Osteoblast (primary cell): ENCODE measurements at regions not wholly inside any gene's neighbourhood (a gene's known extent, or its start where the extent isn't known, plus 50 kb on each side); places are given as distances from the start of the nearest gene placed in this dataset.

Experiments
- DNase-seq: peaks from one replicate; pipeline ENCODE4 v3.0.0; 2011; ENCODE audit warnings: low spot score, mixed read lengths; ENCODE audit not compliant: insufficient read length; ENCODE audit errors: missing footprints
- H2AFZ ChIP-seq: 2 replicates; pipeline ENCODE4 v1.6.0; 2011; ENCODE audit warnings: mild to moderate bottlenecking, low read length
- H3K27ac ChIP-seq: 2 replicates; pipeline ENCODE4 v1.5.1; 2011; ENCODE audit warnings: mild to moderate bottlenecking, low read depth, low read length, moderate library complexity
- H3K27me3 ChIP-seq: 2 replicates; pipeline ENCODE4 v1.6.0; 2012; ENCODE audit warnings: mild to moderate bottlenecking, control low read depth, inconsistent platforms, low read length, moderate library complexity; ENCODE audit not compliant: insufficient read depth
- H3K36me3 ChIP-seq: 2 replicates; pipeline ENCODE4 v1.5.1; 2011; ENCODE audit warnings: mild to moderate bottlenecking, low read length, control low read depth, moderate library complexity; ENCODE audit not compliant: insufficient read depth
- H3K4me1 ChIP-seq: 2 replicates; pipeline ENCODE4 v1.5.1; 2011; ENCODE audit warnings: mild to moderate bottlenecking, low read length, control low read depth, moderate library complexity; ENCODE audit not compliant: insufficient read depth
- H3K4me2 ChIP-seq: 2 replicates; pipeline ENCODE4 v1.6.0; 2011; ENCODE audit warnings: mild to moderate bottlenecking, low read length; ENCODE audit not compliant: insufficient read depth
- H3K4me3 ChIP-seq: fragments of 200-600 bp; sonication (generic); 3 replicates; pipeline ENCODE4 v1.5.1; 2012; ENCODE audit warnings: mild to moderate bottlenecking, low read length, inconsistent platforms; ENCODE audit not compliant: insufficient read depth
- H3K79me2 ChIP-seq: 2 replicates; pipeline ENCODE4 v1.6.0; 2012; ENCODE audit warnings: mild to moderate bottlenecking, low read length, control low read depth, inconsistent platforms; ENCODE audit not compliant: insufficient read depth
- H3K9me3 ChIP-seq: 2 replicates; pipeline ENCODE4 v1.5.1; 2011; ENCODE audit warnings: low read depth, low read length, control low read depth
- H4K20me1 ChIP-seq: 2 replicates; pipeline ENCODE4 v1.6.0; 2012; ENCODE audit warnings: mild to moderate bottlenecking, low read length, control low read depth; ENCODE audit not compliant: insufficient read depth
- TF ChIP-seq, protein P1 (sequence below): IDR thresholded peaks from 2 replicates; pipeline ENCODE4 v1.5.1; 2011; ENCODE audit warnings: mild to moderate bottlenecking, low read depth, low read length, moderate library complexity; ENCODE audit errors: extremely low read depth

DNA sequence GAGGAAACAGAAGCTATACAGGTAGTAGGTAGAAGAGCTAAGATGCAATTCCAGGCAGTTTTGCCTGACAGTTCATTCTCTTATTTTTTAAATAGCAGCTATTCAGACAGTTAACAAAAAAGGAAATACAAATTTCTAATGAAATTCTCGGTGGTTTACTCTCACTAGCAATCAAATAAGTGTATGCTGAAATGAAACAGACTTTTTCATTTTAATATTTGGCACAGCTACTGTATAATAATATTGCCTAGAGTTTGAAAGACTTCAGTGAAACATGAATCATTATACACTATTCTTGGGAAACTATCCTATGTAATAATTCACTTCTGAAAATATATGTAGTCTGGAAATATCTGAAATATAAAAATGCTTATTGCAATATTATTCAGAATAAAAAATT lies 463.2 kb upstream of the AGTR1 start:
- Histone ChIP-seq H3K9me3 (no peaks in the 10 kb centered on the region), H3K79me2 (no peaks in the 10 kb centered on the region), H3K4me1 (peaks cover 6% of the 10 kb centered on the region), H4K20me1 (no peaks in the 10 kb centered on the region), H3K27me3 (no peaks in the 10 kb centered on the region), H3K36me3 (no peaks in the 10 kb centered on the region), H3K27ac (no peak overlapping the region), H3K4me2 (no peak overlapping the region), H2AFZ (no peak overlapping the region), H3K4me3 (no peak overlapping the region)
- TF ChIP-seq, protein P1, sequence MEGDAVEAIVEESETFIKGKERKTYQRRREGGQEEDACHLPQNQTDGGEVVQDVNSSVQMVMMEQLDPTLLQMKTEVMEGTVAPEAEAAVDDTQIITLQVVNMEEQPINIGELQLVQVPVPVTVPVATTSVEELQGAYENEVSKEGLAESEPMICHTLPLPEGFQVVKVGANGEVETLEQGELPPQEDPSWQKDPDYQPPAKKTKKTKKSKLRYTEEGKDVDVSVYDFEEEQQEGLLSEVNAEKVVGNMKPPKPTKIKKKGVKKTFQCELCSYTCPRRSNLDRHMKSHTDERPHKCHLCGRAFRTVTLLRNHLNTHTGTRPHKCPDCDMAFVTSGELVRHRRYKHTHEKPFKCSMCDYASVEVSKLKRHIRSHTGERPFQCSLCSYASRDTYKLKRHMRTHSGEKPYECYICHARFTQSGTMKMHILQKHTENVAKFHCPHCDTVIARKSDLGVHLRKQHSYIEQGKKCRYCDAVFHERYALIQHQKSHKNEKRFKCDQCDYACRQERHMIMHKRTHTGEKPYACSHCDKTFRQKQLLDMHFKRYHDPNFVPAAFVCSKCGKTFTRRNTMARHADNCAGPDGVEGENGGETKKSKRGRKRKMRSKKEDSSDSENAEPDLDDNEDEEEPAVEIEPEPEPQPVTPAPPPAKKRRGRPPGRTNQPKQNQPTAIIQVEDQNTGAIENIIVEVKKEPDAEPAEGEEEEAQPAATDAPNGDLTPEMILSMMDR, result no peak
- no peak for DNase-seq

DNA sequence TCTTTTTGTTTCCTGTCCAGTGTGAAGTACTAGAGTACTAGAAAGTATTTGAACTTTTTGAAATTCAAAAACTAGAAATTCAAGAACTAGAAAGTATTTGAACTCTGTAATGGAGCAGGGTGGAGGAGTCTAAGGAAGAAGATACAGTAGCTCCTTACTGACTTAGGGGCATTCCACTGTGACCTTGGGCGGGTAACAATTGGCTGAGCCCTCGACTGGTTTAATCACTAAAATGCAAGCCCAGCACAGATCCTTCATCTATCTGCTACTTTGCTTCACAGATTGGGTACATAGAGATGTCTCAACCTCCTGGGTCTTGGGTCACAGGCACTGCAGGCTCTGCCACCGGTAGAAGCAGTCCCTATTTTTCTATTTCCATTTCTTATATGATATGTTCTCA lies 462.1 kb upstream of the AGTR1 start:
- Histone ChIP-seq H3K27me3 (no peaks in the 10 kb centered on the region), H4K20me1 (no peaks in the 10 kb centered on the region), H3K9me3 (no peaks in the 10 kb centered on the region), H2AFZ (no peak overlapping the region), H3K4me1 (peaks cover 6% of the 10 kb centered on the region), H3K79me2 (no peaks in the 10 kb centered on the region), H3K36me3 (no peaks in the 10 kb centered on the region), H3K27ac (no peak overlapping the region), H3K4me3 (no peak overlapping the region), H3K4me2 (no peak overlapping the region)
- no peak for DNase-seq
- TF ChIP-seq, protein P1, result no peak

DNA sequence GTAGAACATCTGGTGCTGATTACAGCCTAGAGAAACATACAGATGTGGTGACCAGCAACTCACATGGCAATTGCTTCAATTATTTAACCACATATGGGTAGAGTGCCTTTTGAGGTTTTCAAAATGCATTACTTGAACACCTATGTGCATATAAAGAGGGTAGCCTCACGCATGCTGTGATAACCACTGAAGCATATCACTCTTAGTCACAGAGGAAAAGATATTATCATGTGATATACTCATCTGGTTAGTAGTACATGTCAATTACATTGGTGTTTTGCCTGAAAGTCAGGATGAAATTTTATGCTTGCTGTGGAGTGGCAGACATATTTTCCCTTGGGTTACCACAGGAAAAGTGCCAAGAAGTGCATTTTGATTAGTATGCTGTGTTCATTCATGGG lies 459.3 kb upstream of the AGTR1 start:
- DNase-seq, result no peak
- TF ChIP-seq, protein P1, result no peak
- Histone ChIP-seq H3K27me3 (no peaks in the 10 kb centered on the region), H3K27ac (no peak overlapping the region), H3K79me2 (no peaks in the 10 kb centered on the region), H3K9me3 (no peaks in the 10 kb centered on the region), H2AFZ (no peak overlapping the region), H4K20me1 (no peaks in the 10 kb centered on the region), H3K4me2 (no peak overlapping the region), H3K4me3 (no peak overlapping the region), H3K36me3 (no peaks in the 10 kb centered on the region), H3K4me1 (peaks cover 3% of the 10 kb centered on the region)

DNA sequence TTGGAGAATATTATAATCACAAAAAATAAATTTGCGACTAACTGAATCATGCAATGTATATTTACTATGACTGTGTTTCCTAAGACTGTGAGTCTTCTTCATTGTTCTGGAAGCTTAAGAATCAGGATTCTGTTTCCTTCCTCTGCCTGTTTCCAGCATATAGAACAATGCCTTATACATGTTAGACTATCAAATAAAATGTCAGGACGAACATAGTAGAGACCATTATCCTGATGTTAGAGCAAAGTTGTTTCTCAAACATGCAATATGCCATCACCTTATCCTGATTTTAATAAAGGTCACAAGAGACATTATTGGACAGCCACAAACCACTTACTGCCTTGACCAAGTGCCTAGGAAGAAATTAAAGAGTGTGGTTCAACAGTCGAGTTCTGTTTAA lies 457.4 kb upstream of the AGTR1 start:
- TF ChIP-seq, protein P1, result no peak
- H3K27me3 ChIP-seq, result no peaks in the 10 kb centered on the region
- DNase-seq, result no peak

More for the DNA sequence above, 457.4 kb upstream of the AGTR1 start:
- Histone ChIP-seq H3K4me2 (no peak overlapping the region), H3K36me3 (no peaks in the 10 kb centered on the region), H4K20me1 (no peaks in the 10 kb centered on the region), H3K9me3 (no peaks in the 10 kb centered on the region), H3K27ac (no peak overlapping the region), H3K4me3 (no peak overlapping the region), H3K79me2 (no peaks in the 10 kb centered on the region), H3K4me1 (no peaks in the 10 kb centered on the region), H2AFZ (no peak overlapping the region)
